Ishikawa (cell line): ENCODE measurements at regions not wholly inside any gene's neighbourhood (a gene's known extent, or its start where the extent isn't known, plus 50 kb on each side); places are given as distances from the start of the nearest gene placed in this dataset.

Experiments used
- CREB1 ChIP-seq: IDR thresholded peaks from 2 replicates; pipeline ENCODE4 v1.6.1; 2012; ENCODE audit warnings: low read depth
- EP300 ChIP-seq: IDR thresholded peaks from 2 replicates; pipeline ENCODE4 v1.6.1; 2012; ENCODE audit warnings: borderline replicate concordance
- FOXM1 ChIP-seq: IDR thresholded peaks from 2 replicates; pipeline ENCODE4 v1.6.1; 2012; ENCODE audit warnings: low read depth, borderline replicate concordance
- NFIC ChIP-seq: IDR thresholded peaks from 2 replicates; pipeline ENCODE4 v1.6.1; 2012
- RAD21 ChIP-seq: IDR thresholded peaks from 2 replicates; pipeline ENCODE4 v1.6.1; 2012; ENCODE audit warnings: low read depth
- TAF1 ChIP-seq: IDR thresholded peaks from 2 replicates; pipeline ENCODE4 v1.6.1; 2012; ENCODE audit warnings: low read depth, mild to moderate bottlenecking
- TCF12 ChIP-seq: IDR thresholded peaks from 2 replicates; pipeline ENCODE4 v1.6.1; 2012; ENCODE audit warnings: low read depth
- TEAD4 ChIP-seq: IDR thresholded peaks from 2 replicates; pipeline ENCODE4 v1.6.1; 2012
- YY1 ChIP-seq: IDR thresholded peaks from 2 replicates; pipeline ENCODE4 v1.6.1; 2012; ENCODE audit warnings: low read depth
- ZBTB7A ChIP-seq: IDR thresholded peaks from 2 replicates; pipeline ENCODE4 v1.6.1; 2012; ENCODE audit warnings: low read depth
- TF ChIP-seq, protein P1 (sequence below): IDR thresholded peaks from 2 replicates; pipeline ENCODE4 v1.6.1; 2012

DNA sequence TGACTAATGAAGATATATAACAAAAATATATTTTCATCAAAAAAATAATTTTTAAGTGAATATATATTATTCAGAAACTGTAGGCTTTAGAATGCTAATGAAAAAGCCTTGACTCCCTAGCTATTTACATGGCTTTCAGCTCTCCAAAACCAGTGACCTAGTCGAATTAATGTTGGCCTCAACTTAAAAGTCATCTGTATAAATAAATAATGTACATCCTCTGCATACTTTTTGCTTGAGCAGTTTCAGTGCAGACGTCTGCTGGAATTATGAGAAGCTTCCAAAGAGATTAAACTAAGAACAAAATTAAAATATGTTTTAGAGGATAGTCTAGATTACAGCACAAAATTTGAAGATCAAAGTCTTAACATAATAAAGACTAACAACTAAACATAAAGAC, 520.4 kb upstream of the ALCAM start:
- TF ChIP-seq TEAD4 = no peak
- TF ChIP-seq EP300 = no peak
- no peak for TF ChIP-seq NFIC
- no peak for TF ChIP-seq TCF12
- no peak for TF ChIP-seq TAF1
- no peak for TF ChIP-seq RAD21
- no peak for TF ChIP-seq YY1
- no peak for TF ChIP-seq FOXM1
- TF ChIP-seq ZBTB7A = no peak
- no peak for TF ChIP-seq CREB1
- TF ChIP-seq, protein P1, sequence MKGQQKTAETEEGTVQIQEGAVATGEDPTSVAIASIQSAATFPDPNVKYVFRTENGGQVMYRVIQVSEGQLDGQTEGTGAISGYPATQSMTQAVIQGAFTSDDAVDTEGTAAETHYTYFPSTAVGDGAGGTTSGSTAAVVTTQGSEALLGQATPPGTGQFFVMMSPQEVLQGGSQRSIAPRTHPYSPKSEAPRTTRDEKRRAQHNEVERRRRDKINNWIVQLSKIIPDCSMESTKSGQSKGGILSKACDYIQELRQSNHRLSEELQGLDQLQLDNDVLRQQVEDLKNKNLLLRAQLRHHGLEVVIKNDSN = no peak
